AG20443 (cell line): ENCODE measurements at regions not wholly inside any gene's neighbourhood (a gene's known extent, or its start where the extent isn't known, plus 50 kb on each side); places are given as distances from the start of the nearest gene placed in this dataset.

Source experiments
- DNase-seq: peaks from one replicate; pipeline ENCODE4 v3.0.0; 2012; ENCODE audit warnings: low spot score, mixed read lengths

- peak; percentile 36 for DNase-seq
Observed at GRCh38 chr3:115330430-115330829, 183.3 kb upstream of the ZBTB20 start.

DNA sequence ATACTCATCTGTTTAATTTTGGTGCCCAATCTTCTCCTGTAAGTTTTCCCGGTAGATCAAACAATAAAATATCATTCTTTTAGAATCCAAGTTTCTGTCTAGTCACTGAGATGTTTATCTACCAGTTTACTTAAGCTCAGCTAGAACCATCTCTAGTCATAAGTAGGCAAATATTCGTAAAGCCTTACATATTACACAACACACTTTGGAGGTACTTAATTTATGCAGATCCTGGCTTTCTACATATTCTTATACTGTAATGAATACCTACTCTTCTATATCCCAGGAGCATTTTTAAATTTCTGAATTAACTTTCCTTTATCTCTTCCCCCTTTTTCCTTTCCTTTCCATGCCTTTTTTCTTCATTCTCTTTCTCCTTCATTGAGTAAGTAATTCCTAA lies 185.9 kb upstream of the ZBTB20 start:
- DNase-seq, result no peak

DNA sequence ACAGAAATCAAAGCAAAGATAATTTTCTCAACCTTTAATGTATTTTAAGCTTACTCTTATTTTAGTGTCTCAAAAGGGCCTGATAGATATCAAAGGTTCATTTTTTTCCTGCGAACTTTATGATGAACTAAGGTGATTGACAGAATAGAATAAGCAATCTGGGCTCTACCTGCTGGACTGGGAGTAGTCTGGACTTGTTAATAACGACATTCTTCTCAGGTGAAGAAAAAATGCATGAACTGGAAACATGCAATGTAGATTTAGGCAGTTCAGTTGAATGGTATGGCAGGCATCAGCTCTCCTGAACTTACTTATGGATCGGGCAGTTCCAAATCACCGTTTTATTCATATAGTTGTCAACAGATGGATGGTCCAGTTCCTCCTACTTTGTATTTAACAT lies 189.7 kb upstream of the ZBTB20 start:
- no peak for DNase-seq

- DNase-seq, result no peak
Observed at GRCh38 chr3:115340586-115340985, 193.5 kb upstream of the ZBTB20 start.

DNA sequence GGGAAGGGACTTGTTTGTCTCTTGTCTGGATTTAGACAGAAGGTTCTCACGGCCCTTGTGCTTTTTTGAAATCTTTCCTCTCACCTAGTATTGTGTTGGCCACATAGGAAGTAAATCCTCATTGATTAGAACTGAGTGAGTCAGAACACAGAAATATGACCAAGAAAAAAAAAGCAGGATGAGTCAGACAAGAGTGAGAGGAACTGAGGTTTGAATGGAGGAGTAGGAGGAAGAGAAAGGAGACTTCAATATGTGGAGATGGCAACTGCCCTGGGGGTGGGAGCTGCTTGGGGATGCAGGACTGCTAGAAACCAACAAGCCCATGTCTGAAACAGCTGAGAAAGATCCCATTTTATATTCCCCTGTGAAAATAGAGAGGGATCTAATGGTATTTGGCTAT lies 194.1 kb upstream of the ZBTB20 start:
- DNase-seq, result peak; percentile 68

DNA sequence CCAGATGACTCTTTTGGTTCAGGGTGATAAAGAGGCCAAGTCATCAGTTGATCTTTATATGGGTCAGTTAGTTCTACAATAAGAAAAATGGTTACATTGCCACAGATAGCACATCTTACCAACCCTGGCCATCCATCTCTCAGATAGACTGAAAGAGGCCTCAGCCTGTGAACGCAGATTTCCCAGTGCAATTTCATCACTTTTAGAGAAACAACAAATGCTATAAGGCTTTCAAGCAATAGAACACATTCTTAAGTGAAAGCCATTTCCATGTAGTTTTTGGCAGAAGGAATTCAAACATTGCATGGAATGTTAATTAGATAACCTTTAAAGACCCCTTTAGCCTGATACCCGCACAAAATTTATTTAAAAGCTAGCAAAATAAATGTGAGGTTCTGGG lies 200.6 kb upstream of the ZBTB20 start:
- no peak for DNase-seq

DNA sequence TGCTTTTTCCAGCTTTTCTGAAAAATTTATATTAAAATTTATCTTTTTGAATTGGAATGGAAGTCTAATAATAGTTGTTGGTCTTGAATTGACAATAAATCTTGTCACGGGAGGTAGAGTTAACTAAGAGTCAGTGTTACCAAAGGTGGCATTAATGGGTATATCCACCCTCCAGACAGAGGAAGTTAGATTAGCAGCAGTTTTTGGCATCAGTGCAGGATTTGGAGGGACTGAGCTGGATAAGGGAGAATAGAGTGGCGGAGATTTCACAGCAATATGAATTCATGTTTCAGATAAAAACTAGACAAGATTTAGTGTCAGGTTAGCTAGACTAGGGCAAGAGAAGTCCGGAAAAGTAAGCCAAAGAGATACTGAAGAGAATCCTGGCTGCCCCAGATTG lies 201.3 kb upstream of the ZBTB20 start:
- no peak for DNase-seq

GRCh38 chr3:115348951-115349745 lies 202.1 kb upstream of the ZBTB20 start:
- no peak for DNase-seq

- DNase-seq, result no peak
Observed at GRCh38 chr3:115350606-115351005, 203.5 kb upstream of the ZBTB20 start.

GRCh38 chr3:115351193-115351592 lies 204.1 kb upstream of the ZBTB20 start:
- DNase-seq, result no peak

- no peak for DNase-seq
Observed at GRCh38 chr3:115354010-115354409, 206.9 kb upstream of the ZBTB20 start.

- DNase-seq, result no peak
Observed at GRCh38 chr3:115357456-115357855, 210.4 kb upstream of the ZBTB20 start.

GRCh38 chr3:115359536-115359935 lies 212.4 kb upstream of the ZBTB20 start:
- DNase-seq, result no peak

DNA sequence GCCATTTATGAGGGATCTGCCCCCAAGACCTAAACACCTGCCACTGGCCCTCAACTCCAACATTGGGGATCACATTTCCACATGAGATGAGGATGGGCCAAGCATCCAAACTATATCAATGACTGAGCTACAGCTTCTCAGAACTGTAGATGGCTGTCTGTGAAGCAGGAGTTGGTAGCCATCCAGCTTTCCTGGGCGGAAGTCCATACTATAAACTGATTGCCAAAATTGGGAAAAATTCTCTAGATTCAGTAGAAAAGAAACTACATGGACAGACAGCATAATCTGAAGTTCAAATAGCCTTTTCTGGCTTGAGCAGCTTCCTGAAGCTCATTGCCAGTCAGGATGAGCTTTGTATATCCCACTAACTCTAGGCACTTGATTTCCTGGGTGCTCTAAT lies 214.7 kb upstream of the ZBTB20 start:
- DNase-seq, result no peak

DNA sequence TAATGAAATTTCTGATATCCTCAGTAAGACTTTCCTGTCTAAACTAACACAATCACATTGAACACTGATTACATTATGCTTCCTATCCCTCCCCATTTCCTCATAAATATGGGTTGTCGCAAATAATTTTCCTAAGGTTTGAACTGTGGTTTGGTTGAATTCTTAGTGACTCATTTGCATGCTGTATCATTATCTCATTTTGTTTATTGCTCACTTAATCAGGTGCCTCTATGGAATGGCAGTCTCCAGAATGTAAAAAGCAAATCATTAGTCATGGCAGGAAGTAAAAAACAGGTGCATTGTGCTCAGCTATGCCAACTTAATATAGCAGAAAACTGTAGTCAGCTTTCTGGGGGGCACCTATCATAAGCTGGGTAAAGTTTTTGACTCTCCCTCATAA lies 216.0 kb upstream of the ZBTB20 start:
- DNase-seq, result no peak

GRCh38 chr3:115369021-115369420 lies 221.9 kb upstream of the ZBTB20 start:
- DNase-seq, result no peak

- DNase-seq, result no peak
Observed at GRCh38 chr3:115375362-115375761, 228.3 kb upstream of the ZBTB20 start.

GRCh38 chr3:115380883-115381572 lies 233.9 kb upstream of the ZBTB20 start:
- DNase-seq, result no peak

DNA sequence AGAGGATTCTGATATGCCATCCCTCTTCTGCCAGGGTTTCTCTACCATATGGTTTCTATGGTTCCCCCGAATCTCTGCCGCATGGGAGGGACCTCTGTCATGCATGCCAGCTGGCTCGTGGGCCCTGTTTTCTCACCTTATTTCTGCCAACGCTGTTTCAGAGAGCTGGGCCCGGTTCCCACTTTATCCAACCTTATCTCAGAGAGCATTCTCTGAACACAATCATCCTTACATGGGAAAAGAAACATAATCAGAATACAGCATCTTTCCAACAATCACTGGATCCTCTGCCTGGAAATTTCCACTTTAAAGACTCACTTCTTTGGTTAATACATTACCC lies 234.5 kb upstream of the ZBTB20 start:
- DNase-seq, result no peak

DNA sequence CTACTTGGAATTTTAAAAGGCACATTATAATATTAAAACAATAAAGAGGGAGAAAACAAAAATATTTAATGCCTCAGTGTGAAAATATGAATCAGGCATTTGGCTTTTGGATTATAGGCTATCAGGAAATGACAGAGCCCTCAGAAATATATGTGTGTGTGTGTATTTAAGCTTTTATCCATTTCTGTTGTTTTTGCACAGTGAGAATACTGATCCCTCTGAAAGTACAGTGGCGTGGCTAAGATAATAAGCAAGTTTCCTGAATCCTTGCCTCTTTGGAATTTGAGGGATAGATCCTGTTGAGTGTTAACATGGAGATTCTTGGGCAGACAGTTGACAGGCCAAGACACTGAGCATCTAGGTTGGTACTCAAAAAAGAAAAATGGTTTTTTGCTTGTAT lies 234.8 kb upstream of the ZBTB20 start:
- no peak for DNase-seq

GRCh38 chr3:115384381-115384780 lies 237.3 kb upstream of the ZBTB20 start:
- DNase-seq, result no peak

DNA sequence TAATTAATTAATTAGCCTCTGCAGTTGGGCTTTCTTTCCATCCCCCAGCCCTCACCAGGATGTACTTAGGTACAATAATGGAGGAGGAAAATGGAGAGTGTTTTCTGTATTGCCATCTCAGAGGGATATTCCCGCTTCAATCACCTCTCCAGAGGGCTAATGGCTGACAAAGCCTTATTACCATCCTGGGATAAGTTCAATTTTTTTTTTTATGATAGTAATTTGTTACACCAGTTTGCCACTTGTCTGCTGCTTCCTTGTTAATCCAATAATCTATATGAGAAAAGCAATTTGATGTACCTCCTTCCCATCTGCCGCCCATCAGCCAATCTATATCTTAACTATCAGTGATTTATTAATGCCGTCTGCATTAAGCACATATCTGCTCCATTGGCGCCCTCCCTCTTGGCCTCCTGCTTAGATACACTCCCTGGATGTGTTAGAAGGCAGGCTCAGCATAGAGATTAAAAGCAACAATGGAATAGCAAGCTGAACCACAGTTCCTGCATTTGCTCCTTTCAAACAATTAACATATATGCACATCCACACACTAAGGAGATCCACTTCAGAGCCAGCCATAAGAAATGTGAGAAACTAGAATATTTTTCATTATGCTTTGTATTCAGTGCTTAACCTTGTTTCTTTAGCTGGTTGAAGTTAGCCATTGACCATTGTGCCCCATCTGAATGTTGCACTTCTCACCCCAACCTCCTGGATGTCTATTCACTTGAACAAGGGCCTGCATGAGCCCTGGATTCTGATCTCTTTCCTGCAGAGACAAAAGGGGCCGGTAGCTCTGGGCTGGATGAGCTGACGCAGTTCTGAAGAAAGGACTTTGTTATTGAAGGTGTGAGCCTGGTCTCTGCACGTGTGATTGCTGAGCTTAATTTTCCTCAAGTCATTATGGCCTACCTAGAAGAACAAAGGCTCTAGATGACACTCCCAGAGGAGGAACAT lies 237.3 kb upstream of the GAP43 start:
- no peak for DNase-seq

DNA sequence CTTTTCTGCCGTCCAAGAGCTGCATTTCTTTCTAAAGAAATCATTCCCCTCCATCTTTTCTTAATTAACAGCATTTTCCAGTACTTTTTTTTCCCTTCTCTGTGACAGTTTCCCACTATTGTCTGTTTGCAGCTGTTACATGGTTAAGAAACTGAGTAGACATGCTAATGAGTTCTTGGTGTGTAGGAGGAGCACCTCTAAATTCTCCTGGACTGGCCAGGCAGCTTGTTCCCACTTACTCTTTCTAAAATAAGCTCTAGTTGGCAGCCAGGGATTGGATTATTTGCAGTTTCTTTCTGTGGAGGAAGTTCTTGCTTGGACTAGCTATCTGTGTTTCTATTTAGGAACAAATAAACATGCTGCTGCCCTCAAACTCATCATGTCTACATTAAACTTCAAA lies 235.1 kb upstream of the GAP43 start:
- peak; percentile 35 for DNase-seq
